HCT116 (cell line): ENCODE measurements at regions not wholly inside any gene's neighbourhood (a gene's known extent, or its start where the extent isn't known, plus 50 kb on each side); places are given as distances from the start of the nearest gene placed in this dataset.

Experiments used
- ATAC-seq: fragments of 200-7000 bp; cut with Tn5 transposase; 2 replicates; pipeline ENCODE4 v1.9.1; 2020; ENCODE audit warnings: mild to moderate bottlenecking, moderate library complexity
- BruUV-seq: library from RNA; stranded (reverse); fragments of 400-500 nt; replicated peaks from 2 replicates; lab custom pipeline; 2021; lab: Mats Ljungman, UMichigan
- CTCF ChIA-PET: fragments of 300-600 bp; sonication (Branson Sonifier 250); formaldehyde crosslinking; loops from one replicate; lab custom pipeline; 2021; ENCODE audit warnings: antibody characterized with exemption; lab: Charles Lee
- POLR2A ChIA-PET: fragments of 300-600, 350-600 bp; sonication (Branson Sonifier 250); formaldehyde crosslinking; loops from one replicate; lab custom pipeline; 2021; ENCODE audit warnings: antibody characterized with exemption; lab: Charles Lee
- RAD21 ChIA-PET, 2 experiments: fragments of 300-600 bp; sonication (Branson Sonifier 250); formaldehyde crosslinking; loops; one replicate each; lab custom pipeline; 2023; ENCODE audit warnings: low total read pairs in 2 of 2; ENCODE audit not compliant: uncharacterized antibody in 2 of 2, unreplicated experiment in 2 of 2, low non-redundant PET in 1 of 2; lab: Charles Lee
- DNase-seq: peaks from one replicate; pipeline ENCODE4 v3.0.0-alpha.2; 2010; ENCODE audit warnings: low read depth, low spot score
- H2AFZ ChIP-seq: fragments of 200-600 bp; shearing (Covaris generic), sonication (generic); 2 replicates; pipeline ENCODE4 v1.6.1; 2017; ENCODE audit warnings: low read depth, mixed run types, mixed read lengths, antibody characterized with exemption, low read length; ENCODE audit not compliant: poor library complexity, severe bottlenecking
- H3K27ac ChIP-seq: 2 replicates; pipeline ENCODE4 v1.5.1; 2012; ENCODE audit warnings: low read depth, low read length
- H3K27me3 ChIP-seq: fragments of 200-600 bp; sonication (generic); 2 replicates; pipeline ENCODE4 v1.6.1; 2016; ENCODE audit warnings: mixed run types, low read length, mixed read lengths; ENCODE audit not compliant: insufficient read depth
- H3K36me3 ChIP-seq, 2 experiments: fragments of 200-500 bp in 1 of 2; fragments of 200-600 bp in 1 of 2; sonication (Bioruptor generic) in 1 of 2; sonication (generic) in 1 of 2; 2 replicates each; pipeline versions ENCODE4 v1.5.1 to v1.6.1; 2014 to 2016; ENCODE audit warnings: low read length in 2 of 2, inconsistent platforms in 1 of 2, mixed read lengths in 1 of 2, mixed run types in 1 of 2; ENCODE audit not compliant: insufficient read depth in 2 of 2, control insufficient read depth in 1 of 2
- H3K4me1 ChIP-seq, 2 experiments: fragments of 200-600 bp in 1 of 2; sonication (generic) in 1 of 2; 2 replicates each; pipeline versions ENCODE4 v1.5.1 to v1.6.1; 2012 to 2017; ENCODE audit warnings: low read length in 2 of 2, inconsistent platforms in 1 of 2, mild to moderate bottlenecking in 1 of 2, mixed read lengths in 1 of 2, mixed run types in 1 of 2, moderate library complexity in 1 of 2; ENCODE audit not compliant: insufficient read depth in 2 of 2, control insufficient read depth in 1 of 2
- H3K4me2 ChIP-seq: fragments of 200-600 bp; sonication (generic); 2 replicates; pipeline ENCODE4 v1.6.1; 2017; ENCODE audit warnings: mixed run types, low read length, mixed read lengths
- H3K4me3 ChIP-seq, 2 experiments: fragments of 200-600 bp in 1 of 2; sonication (generic) in 1 of 2; replicated peaks in 1 of 2; 2 replicates each; pipeline ENCODE4 v1.5.1; 2011 to 2016; ENCODE audit warnings: low read length in 2 of 2, control low read depth in 1 of 2, low read depth in 1 of 2, mild to moderate bottlenecking in 1 of 2, mixed read lengths in 1 of 2, mixed run types in 1 of 2
- H3K79me2 ChIP-seq: fragments of 200-600 bp; sonication (generic); 2 replicates; pipeline ENCODE4 v1.6.1; 2017; ENCODE audit warnings: mild to moderate bottlenecking, mixed run types, low read length, moderate library complexity, mixed read lengths; ENCODE audit not compliant: insufficient read depth
- H3K9ac ChIP-seq: fragments of 200-600 bp; sonication (generic); 2 replicates; pipeline ENCODE4 v1.6.1; 2016; ENCODE audit warnings: low read length, mixed read lengths
- H3K9me2 ChIP-seq: fragments of 200-600 bp; sonication (generic), shearing (Covaris generic); 2 replicates; pipeline ENCODE4 v1.6.1; 2017; ENCODE audit warnings: mixed run types, mild to moderate bottlenecking, moderate library complexity; ENCODE audit not compliant: insufficient read depth
- H3K9me3 ChIP-seq, 2 experiments: fragments of 200-500 bp in 1 of 2; fragments of 200-600 bp in 1 of 2; sonication (Bioruptor generic) in 1 of 2; sonication (generic) in 1 of 2; 2 replicates each; pipeline ENCODE4 v1.6.1; 2014 to 2017; ENCODE audit warnings: low read length in 2 of 2, mixed read lengths in 2 of 2, inconsistent platforms in 1 of 2, low read depth in 1 of 2, mild to moderate bottlenecking in 1 of 2, mixed run types in 1 of 2, moderate library complexity in 1 of 2; ENCODE audit not compliant: control insufficient read depth in 1 of 2, insufficient read depth in 1 of 2
- H4K20me1 ChIP-seq: fragments of 200-600 bp; sonication (generic), shearing (Covaris generic); 2 replicates; pipeline ENCODE4 v1.6.1; 2017; ENCODE audit warnings: mixed run types, mild to moderate bottlenecking, moderate library complexity; ENCODE audit not compliant: insufficient read depth
- CEBPB ChIP-seq: IDR thresholded peaks from 2 replicates; pipeline ENCODE4 v1.6.1; 2012; ENCODE audit warnings: low read depth
- EGR1 ChIP-seq: IDR thresholded peaks from 2 replicates; pipeline ENCODE4 v1.6.1; 2012; ENCODE audit warnings: low read depth
- ELF1 ChIP-seq: IDR thresholded peaks from 2 replicates; pipeline ENCODE4 v1.6.1; 2012; ENCODE audit warnings: low read depth, borderline replicate concordance
- JUND ChIP-seq: IDR thresholded peaks from 2 replicates; pipeline ENCODE4 v1.6.1; 2012
- POLR2A ChIP-seq: IDR thresholded peaks from 2 replicates; pipeline ENCODE4 v1.7.0; 2011; ENCODE audit warnings: borderline replicate concordance; ENCODE audit not compliant: insufficient read depth, insufficient read length; ENCODE audit errors: extremely low read depth
- SP1 ChIP-seq: IDR thresholded peaks from 2 replicates; pipeline ENCODE4 v1.6.1; 2012; ENCODE audit warnings: low read depth
- SRF ChIP-seq: IDR thresholded peaks from 2 replicates; pipeline ENCODE4 v1.6.1; 2012; ENCODE audit warnings: low read depth
- ZNF274 ChIP-seq: fragments of 200-500 bp; sonication (Bioruptor generic); IDR thresholded peaks from 2 replicates; pipeline ENCODE4 v1.6.1; 2014; ENCODE audit warnings: mild to moderate bottlenecking, low read depth, low read length, inconsistent platforms
- intact Hi-C: fragments of 100-400 bp; cut with micrococcal nuclease; formaldehyde crosslinking; loops from 2 replicates; pipeline ENCODE4 v1.10.0; 2022

DNA sequence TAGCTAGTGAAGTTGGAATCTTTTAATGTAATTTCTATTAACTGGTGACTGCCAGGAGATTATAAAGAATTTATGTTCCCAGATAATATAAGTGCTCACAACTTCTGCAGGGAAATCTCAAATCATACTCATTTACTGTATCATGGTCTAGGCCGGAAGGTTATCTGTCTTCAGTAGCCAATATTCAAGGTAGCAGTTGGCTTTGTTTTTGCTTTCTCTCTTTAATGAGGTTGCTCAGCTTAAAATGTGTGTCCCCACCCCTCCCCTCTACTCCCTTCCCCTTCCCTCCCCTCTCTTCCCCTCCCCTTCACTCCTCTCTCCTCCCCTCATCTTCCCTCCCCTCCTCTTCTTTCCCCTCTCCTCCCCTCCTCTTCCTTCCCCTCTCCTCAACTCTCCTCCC is 117.6 kb downstream of the HPGD start:
- Histone ChIP-seq H4K20me1 (no peaks in the 10 kb centered on the region), H3K9me3 (no peaks in the 10 kb centered on the region), H3K4me3 (no peak overlapping the region), H3K27me3 (no peaks in the 10 kb centered on the region), H2AFZ (no peak overlapping the region), H3K4me2 (no peak overlapping the region), H3K9me2 (no peaks in the 10 kb centered on the region), H3K4me1 (peaks cover 0 to 7% of the 10 kb centered on the region in 2 experiments; a peak in 1 of 4 replicates), H3K36me3 (no peaks in the 10 kb centered on the region), H3K9ac (no peak overlapping the region), H3K27ac (no peak overlapping the region), H3K79me2 (no peaks in the 10 kb centered on the region)
- DNase-seq: no peak
- ATAC-seq: no peak
- RAD21 ChIA-PET: no interaction called here
- TF ChIP-seq EGR1 (no peak), CEBPB (no peak), SP1 (no peak), JUND (no peak)
- BruUV-seq: no TSS peak
- CTCF ChIA-PET: no interaction called here
- intact Hi-C loops: no loop called here
- POLR2A ChIA-PET: no interaction called here

DNA sequence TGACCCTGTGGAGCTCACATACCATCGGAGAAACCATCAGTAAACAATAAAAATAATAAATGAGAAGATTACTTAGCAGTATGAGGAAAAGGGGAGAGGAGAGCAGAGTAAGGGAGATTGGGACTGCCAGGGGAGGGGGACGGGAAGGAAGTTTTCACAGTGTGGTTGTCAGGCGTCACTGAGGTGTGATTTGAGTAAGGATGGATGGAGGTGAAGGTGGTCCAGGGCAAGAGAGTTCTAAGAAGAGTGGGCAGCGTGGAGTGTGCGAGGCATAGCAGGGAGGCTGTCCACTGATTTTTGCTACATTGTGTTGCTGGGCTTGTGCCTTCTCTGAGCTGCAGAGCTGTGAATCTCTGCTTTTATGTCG is 119.1 kb downstream of the HPGD start:
- Histone ChIP-seq H3K9ac (no peak overlapping the region), H3K4me2 (no peak overlapping the region), H3K4me1 (peaks cover 0 to 7% of the 10 kb centered on the region in 2 experiments; a peak in 1 of 4 replicates), H3K27me3 (no peaks in the 10 kb centered on the region), H4K20me1 (no peaks in the 10 kb centered on the region), H2AFZ (no peak overlapping the region)
- intact Hi-C loops: no loop called here
- RAD21 ChIA-PET: no interaction called here
- CTCF ChIA-PET: no interaction called here
- no peak for TF ChIP-seq ELF1
- no peak for TF ChIP-seq SRF
- no peak for TF ChIP-seq POLR2A
- no peak for TF ChIP-seq ZNF274
- TF ChIP-seq, all 23 proteins: peak for 0
- no peaks in the 10 kb centered on the region for H3K36me3 ChIP-seq
- H3K9me3 ChIP-seq: no peaks in the 10 kb centered on the region
- H3K4me3 ChIP-seq: no peak overlapping the region
- ATAC-seq: no peak
- no peak overlapping the region for H3K27ac ChIP-seq
- POLR2A ChIA-PET: no interaction called here
- H3K9me2 ChIP-seq: no peaks in the 10 kb centered on the region
- BruUV-seq: no TSS peak
- H3K79me2 ChIP-seq: no peaks in the 10 kb centered on the region
- no peak for DNase-seq
